ENCODE measurements at regions not wholly inside any gene's neighbourhood (a gene's known extent, or its start where the extent isn't known, plus 50 kb on each side); places are given as distances from the start of the nearest gene placed in this dataset.

DNA sequence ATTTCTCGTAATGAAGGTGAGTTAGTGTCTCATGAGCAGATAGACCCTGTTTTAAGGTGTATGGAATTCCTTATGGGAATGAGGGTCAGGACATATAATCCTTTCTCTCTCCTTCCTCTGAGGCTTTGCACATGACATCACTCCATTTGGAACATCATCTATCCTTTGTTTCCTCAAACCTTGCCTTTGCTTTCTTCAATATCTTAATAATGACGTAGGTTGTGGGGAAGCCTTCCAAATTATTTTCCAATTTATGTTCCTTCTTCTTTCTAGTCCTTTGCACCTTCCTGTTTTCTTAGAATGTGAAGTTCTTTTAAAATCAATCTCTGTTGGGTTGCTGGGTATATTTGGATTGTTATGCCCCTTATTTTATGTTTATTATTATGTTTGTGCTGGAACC, 502.9 kb upstream of the STXBP6 start:
- TF ChIP-seq, protein P1, sequence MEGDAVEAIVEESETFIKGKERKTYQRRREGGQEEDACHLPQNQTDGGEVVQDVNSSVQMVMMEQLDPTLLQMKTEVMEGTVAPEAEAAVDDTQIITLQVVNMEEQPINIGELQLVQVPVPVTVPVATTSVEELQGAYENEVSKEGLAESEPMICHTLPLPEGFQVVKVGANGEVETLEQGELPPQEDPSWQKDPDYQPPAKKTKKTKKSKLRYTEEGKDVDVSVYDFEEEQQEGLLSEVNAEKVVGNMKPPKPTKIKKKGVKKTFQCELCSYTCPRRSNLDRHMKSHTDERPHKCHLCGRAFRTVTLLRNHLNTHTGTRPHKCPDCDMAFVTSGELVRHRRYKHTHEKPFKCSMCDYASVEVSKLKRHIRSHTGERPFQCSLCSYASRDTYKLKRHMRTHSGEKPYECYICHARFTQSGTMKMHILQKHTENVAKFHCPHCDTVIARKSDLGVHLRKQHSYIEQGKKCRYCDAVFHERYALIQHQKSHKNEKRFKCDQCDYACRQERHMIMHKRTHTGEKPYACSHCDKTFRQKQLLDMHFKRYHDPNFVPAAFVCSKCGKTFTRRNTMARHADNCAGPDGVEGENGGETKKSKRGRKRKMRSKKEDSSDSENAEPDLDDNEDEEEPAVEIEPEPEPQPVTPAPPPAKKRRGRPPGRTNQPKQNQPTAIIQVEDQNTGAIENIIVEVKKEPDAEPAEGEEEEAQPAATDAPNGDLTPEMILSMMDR (conservative IDR thresholded peaks at IDR 0.05), result no peak
- DNase-seq (ENCODE audit: low read depth, low spot score), result no peak
- H3K9me3 Mint-ChIP-seq, result no peaks in the 10 kb centered on the region
- H3K36me3 Mint-ChIP-seq (ENCODE audit: low read depth), result no peaks in the 10 kb centered on the region
- H3K27me3 Mint-ChIP-seq (ENCODE audit: low read depth), result no peaks in the 10 kb centered on the region
- H3K4me3 Mint-ChIP-seq, result no peak overlapping the region
- H3K4me1 Mint-ChIP-seq, result peaks cover 5% of the 10 kb centered on the region
- no peak overlapping the region for H3K27ac Mint-ChIP-seq (ENCODE audit: unreplicated experiment)

GRCh38 chr14:25551674-25552073, 501.7 kb upstream of the STXBP6 start:
- H3K27me3 Mint-ChIP-seq (ENCODE audit: low read depth), result no peaks in the 10 kb centered on the region
- no peak overlapping the region for H3K27ac Mint-ChIP-seq (ENCODE audit: unreplicated experiment)
- H3K4me1 Mint-ChIP-seq, result no peaks in the 10 kb centered on the region
- no peak overlapping the region for H3K4me3 Mint-ChIP-seq
- TF ChIP-seq, protein P1 (conservative IDR thresholded peaks at IDR 0.05), result no peak
- no peaks in the 10 kb centered on the region for H3K36me3 Mint-ChIP-seq (ENCODE audit: low read depth)
- H3K9me3 Mint-ChIP-seq, result no peaks in the 10 kb centered on the region
- no peak for DNase-seq (ENCODE audit: low read depth, low spot score)

- Mint-ChIP-seq H3K27ac (ENCODE audit: unreplicated experiment) (no peak overlapping the region), H3K27me3 (ENCODE audit: low read depth) (no peaks in the 10 kb centered on the region)
Measured at GRCh38 chr14:25546826-25547225, 496.9 kb upstream of the STXBP6 start.

GRCh38 chr14:25537846-25538455, 488.0 kb upstream of the STXBP6 start:
- TF ChIP-seq, protein P1 (conservative IDR thresholded peaks at IDR 0.05), result peak; percentile 74
- Mint-ChIP-seq H3K4me3 (no peak overlapping the region), H3K4me1 (peaks cover 4% of the 10 kb centered on the region), H3K9me3 (no peaks in the 10 kb centered on the region), H3K27ac (ENCODE audit: unreplicated experiment) (no peak overlapping the region), H3K27me3 (ENCODE audit: low read depth) (peaks cover 2% of the 10 kb centered on the region), H3K36me3 (ENCODE audit: low read depth) (no peaks in the 10 kb centered on the region)
- DNase-seq (ENCODE audit: low read depth, low spot score), result peak; percentile 37

More at GRCh38 chr14:25546826-25547225, 496.9 kb upstream of the STXBP6 start:
- TF ChIP-seq, protein P1 (conservative IDR thresholded peaks at IDR 0.05), result no peak
- Mint-ChIP-seq H3K4me1 (no peaks in the 10 kb centered on the region), H3K36me3 (ENCODE audit: low read depth) (no peaks in the 10 kb centered on the region), H3K4me3 (no peak overlapping the region), H3K9me3 (no peaks in the 10 kb centered on the region)
- no peak for DNase-seq (ENCODE audit: low read depth, low spot score)

- DNase-seq (ENCODE audit: low read depth, low spot score), result no peak
- TF ChIP-seq, protein P1 (conservative IDR thresholded peaks at IDR 0.05), result no peak
- no peaks in the 10 kb centered on the region for H3K27me3 Mint-ChIP-seq (ENCODE audit: low read depth)
Measured at GRCh38 chr14:25526290-25526689, 476.3 kb upstream of the STXBP6 start.

More at GRCh38 chr14:25526290-25526689, 476.3 kb upstream of the STXBP6 start:
- H3K9me3 Mint-ChIP-seq, result no peaks in the 10 kb centered on the region
- no peak overlapping the region for H3K4me3 Mint-ChIP-seq
- no peaks in the 10 kb centered on the region for H3K36me3 Mint-ChIP-seq (ENCODE audit: low read depth)
- H3K4me1 Mint-ChIP-seq, result peaks cover 17% of the 10 kb centered on the region
- no peak overlapping the region for H3K27ac Mint-ChIP-seq (ENCODE audit: unreplicated experiment)

Measured in neural crest cell (in vitro differentiated cells).